Ovary (tissue), 7 donors: ENCODE measurements at regions not wholly inside any gene's neighbourhood (a gene's known extent, or its start where the extent isn't known, plus 50 kb on each side); places are given as distances from the start of the nearest gene placed in this dataset.

ENCODE experiments used
- DNase-seq, 5 donors: peaks; one replicate each; pipeline ENCODE4 v3.0.0-alpha.2; 2019 to 2020
- H3K27ac ChIP-seq, 2 donors: fragments of 200-600 bp; one replicate each; pipeline versions ENCODE4 v1.5.1 to v1.8.0; 2019 to 2022
- H3K27me3 ChIP-seq: fragments of 200-600 bp; one replicate; pipeline ENCODE4 v1.8.0; 2022
- H3K36me3 ChIP-seq: fragments of 200-600 bp; sonication (generic); one replicate; pipeline ENCODE4 v1.5.1; 2019
- H3K4me1 ChIP-seq: one replicate; pipeline ENCODE4 v1.8.1; 2013; ENCODE audit warnings: mild to moderate bottlenecking, moderate library complexity; ENCODE audit not compliant: insufficient read depth
- H3K4me3 ChIP-seq: fragments of 200-600 bp; sonication (generic); one replicate; pipeline ENCODE4 v1.5.1; 2017
- H3K9me3 ChIP-seq, 2 donors: fragments of 200-600 bp in 1 of 2; sonication (generic) in 1 of 2; one replicate each; pipeline versions ENCODE4 v1.5.1 to v1.8.1; 2013 to 2019; ENCODE audit warnings: mild to moderate bottlenecking in 1 of 2, moderate library complexity in 1 of 2
- EP300 ChIP-seq: sonication (generic); formaldehyde crosslinking; IDR thresholded peaks from one replicate; pipeline ENCODE4 v1.6.1; 2017; ENCODE audit warnings: antibody characterized with exemption
- POLR2A ChIP-seq: fragments of 450-650 bp; IDR thresholded peaks from one replicate; pipeline ENCODE4 v1.6.1; 2017; ENCODE audit warnings: antibody characterized with exemption, mild to moderate bottlenecking, moderate library complexity
- WGBS, 3 donors: extraction: QIAGEN DNeasy Blood & Tissue Kit in 1 of 3; methylation state at CpG; one replicate each; pipeline versions ENCODE4 v1.1.5 to v1.1.7; 2013 to 2017; 5-methylcytosine and 5-hydroxymethylcytosine counted together
- intact Hi-C, 4 donors: fragments of 100-400 bp; cut with DNase I; formaldehyde crosslinking; loops; one replicate each; pipeline versions ENCODE4 v1.11.0 to v1.15.1; 2022 to 2023
- TF ChIP-seq, protein P1 (sequence below), 3 donors: fragments of 450-650 bp in 2 of 3; fragments of 200-600 bp in 1 of 3; IDR thresholded peaks; one replicate each; pipeline versions ENCODE4 v1.5.1 to v1.8.0; 2016 to 2022; ENCODE audit warnings: antibody characterized with exemption in 3 of 3, mild to moderate bottlenecking in 1 of 3
- donor health status: DM: no; HTN: no; CAD: no; lungs with moderate emphysema.
- donor health status: DM: no; HTN: no; CAD: no.
- donor health status: Bipolar disorder and iron deficiency.
- donor health status: DM: no; HTN: no; CAD: no.
- donor health status: DM: yes; HTN: yes; CAD: no.

DNA sequence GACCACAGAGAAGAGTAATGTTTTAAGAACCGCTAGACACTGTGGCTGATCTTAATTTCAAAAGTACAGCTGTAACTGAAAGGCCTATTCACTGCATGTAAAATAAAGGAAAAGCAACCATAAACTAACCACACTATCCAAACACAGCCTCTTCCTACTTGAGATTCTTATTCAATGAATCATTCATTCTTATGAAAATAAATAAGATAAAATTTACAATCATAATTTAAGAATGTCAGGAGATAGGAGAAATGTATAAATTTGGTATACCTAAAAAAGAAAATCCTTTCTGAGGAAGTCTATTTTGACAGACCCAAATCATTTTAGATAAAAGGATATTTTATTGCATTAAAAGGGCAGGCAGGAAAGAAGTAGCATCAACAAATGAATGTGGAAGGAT lies 533.5 kb upstream of the ZNF385D start:
- intact Hi-C loops, result no loop called here
- Histone ChIP-seq H3K4me3 (no peak overlapping the region), H3K4me1 (no peaks in the 10 kb centered on the region), H3K27me3 (no peaks in the 10 kb centered on the region), H3K9me3 (no peaks in the 10 kb centered on the region), H3K27ac (no peak overlapping the region), H3K36me3 (no peaks in the 10 kb centered on the region)
- no peak for DNase-seq
- TF ChIP-seq EP300 (no peak), POLR2A (no peak)
- TF ChIP-seq, protein P1, sequence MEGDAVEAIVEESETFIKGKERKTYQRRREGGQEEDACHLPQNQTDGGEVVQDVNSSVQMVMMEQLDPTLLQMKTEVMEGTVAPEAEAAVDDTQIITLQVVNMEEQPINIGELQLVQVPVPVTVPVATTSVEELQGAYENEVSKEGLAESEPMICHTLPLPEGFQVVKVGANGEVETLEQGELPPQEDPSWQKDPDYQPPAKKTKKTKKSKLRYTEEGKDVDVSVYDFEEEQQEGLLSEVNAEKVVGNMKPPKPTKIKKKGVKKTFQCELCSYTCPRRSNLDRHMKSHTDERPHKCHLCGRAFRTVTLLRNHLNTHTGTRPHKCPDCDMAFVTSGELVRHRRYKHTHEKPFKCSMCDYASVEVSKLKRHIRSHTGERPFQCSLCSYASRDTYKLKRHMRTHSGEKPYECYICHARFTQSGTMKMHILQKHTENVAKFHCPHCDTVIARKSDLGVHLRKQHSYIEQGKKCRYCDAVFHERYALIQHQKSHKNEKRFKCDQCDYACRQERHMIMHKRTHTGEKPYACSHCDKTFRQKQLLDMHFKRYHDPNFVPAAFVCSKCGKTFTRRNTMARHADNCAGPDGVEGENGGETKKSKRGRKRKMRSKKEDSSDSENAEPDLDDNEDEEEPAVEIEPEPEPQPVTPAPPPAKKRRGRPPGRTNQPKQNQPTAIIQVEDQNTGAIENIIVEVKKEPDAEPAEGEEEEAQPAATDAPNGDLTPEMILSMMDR (IDR thresholded peaks at IDR 0.05), result no peak
- WGBS, 3 donors, result 16 to 35% (median 24%) methylated on average over 1 of the region's 1 CpG

DNA sequence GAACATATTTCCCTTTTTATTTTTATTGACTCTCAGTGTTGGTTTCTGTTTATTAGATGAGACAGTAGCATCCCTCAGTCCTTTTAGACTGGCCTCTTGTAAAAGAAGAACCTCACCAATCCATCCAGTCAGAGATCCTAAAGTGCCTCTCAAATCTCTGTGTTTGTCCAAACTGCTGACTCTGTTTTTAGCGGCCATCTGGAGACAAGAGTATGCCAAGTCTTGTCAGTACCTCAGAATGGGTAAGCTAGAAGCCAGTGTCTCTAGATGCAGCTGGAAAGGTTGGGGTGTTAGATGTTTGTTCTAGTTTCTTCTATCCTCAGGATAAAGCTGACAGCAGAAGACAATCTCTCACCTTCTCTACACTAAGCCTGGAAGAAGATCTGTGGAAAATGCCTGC lies 537.7 kb upstream of the ZNF385D start:
- TF ChIP-seq EP300 (no peak), POLR2A (no peak)
- TF ChIP-seq, protein P1 (IDR thresholded peaks at IDR 0.05), result no peak
- Histone ChIP-seq H3K4me3 (no peak overlapping the region), H3K27ac (no peak overlapping the region), H3K4me1 (no peaks in the 10 kb centered on the region), H3K9me3 (no peaks in the 10 kb centered on the region), H3K36me3 (no peaks in the 10 kb centered on the region), H3K27me3 (no peaks in the 10 kb centered on the region)
- 45 to 84% (median 50%) methylated on average over 1 of the region's 1 CpG for WGBS, 3 donors
- no peak for DNase-seq
- intact Hi-C loops, result no loop called here

DNA sequence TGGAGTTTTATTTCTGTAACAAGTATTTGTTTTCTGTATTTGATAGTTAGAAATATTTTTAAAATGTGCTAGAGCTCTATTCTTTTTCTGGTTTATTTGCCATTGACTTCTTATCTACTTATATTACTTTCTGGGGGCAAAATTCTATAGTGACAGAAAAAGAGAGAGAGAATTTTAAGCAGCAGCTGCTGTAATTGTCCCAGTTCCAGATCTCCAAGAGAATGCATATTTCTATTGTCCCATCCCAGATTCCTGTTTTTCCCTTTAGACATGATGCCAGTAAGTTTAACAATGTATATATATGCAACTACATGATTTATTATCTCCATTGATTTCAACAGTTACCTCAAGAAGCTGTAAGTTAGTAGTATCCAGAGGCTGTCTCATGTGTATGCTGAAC lies 541.7 kb upstream of the ZNF385D start:
- Histone ChIP-seq H3K27ac (no peak overlapping the region), H3K27me3 (no peaks in the 10 kb centered on the region), H3K4me1 (no peaks in the 10 kb centered on the region), H3K9me3 (no peaks in the 10 kb centered on the region), H3K36me3 (no peaks in the 10 kb centered on the region), H3K4me3 (no peak overlapping the region)
- intact Hi-C loops, result no loop called here
- no peak for DNase-seq
- TF ChIP-seq POLR2A (no peak), EP300 (no peak)
- TF ChIP-seq, protein P1 (IDR thresholded peaks at IDR 0.05), result no peak

DNA sequence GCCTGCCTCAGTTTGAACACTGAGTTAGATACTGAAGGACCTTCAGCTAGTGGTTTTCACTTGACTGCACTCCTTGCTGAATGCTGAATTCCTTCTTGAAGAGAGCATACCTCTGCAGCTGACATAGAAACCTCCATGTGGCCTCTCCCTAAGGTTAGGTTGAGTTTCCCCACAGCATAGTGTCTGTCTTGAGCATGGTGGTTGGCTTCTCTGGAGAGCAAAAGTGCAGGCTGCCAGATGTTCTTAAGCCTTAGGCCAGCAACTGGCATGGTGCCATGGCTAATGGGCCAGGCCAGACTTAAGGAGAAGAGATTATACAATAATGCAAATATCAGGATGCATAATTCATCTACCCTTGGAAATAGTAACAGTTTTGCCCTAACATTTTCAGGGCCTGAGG lies 545.6 kb upstream of the ZNF385D start:
- no peak for DNase-seq
- intact Hi-C loops, result no loop called here
- H3K36me3 ChIP-seq, result no peaks in the 10 kb centered on the region
- H3K27ac ChIP-seq, result no peak overlapping the region
- H3K9me3 ChIP-seq, result no peaks in the 10 kb centered on the region
- no peak overlapping the region for H3K4me3 ChIP-seq
- TF ChIP-seq POLR2A (no peak), EP300 (no peak)
- TF ChIP-seq, protein P1 (IDR thresholded peaks at IDR 0.05), result no peak
- H3K27me3 ChIP-seq, result no peaks in the 10 kb centered on the region
- H3K4me1 ChIP-seq, result no peaks in the 10 kb centered on the region

DNA sequence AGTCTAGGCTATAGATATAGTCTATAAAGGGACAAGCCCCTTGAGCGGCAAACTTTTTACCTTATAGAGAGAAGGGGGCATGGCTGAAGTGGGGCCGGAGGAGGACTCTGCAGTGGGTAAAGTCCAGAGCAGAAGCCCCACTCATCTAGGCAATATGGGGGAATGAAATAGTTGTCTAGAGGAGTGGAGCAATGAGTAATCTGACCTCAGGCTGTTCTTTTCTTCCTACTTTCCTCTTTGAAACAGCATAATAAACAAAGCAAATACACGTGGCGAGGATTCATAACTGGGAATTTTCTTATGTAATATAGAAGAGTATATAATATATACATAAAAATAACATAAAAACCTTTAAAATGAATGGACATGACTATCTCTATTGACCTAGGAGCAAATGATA lies 546.4 kb upstream of the ZNF385D start:
- Histone ChIP-seq H3K27me3 (no peaks in the 10 kb centered on the region), H3K36me3 (no peaks in the 10 kb centered on the region), H3K4me1 (no peaks in the 10 kb centered on the region), H3K27ac (no peak overlapping the region), H3K4me3 (no peak overlapping the region), H3K9me3 (no peaks in the 10 kb centered on the region)
- intact Hi-C loops, result no loop called here
- 92 to 96% (median 93%) methylated on average over 4 of the region's 4 CpGs for WGBS, 3 donors
- DNase-seq, result no peak
- no peak for TF ChIP-seq EP300
- TF ChIP-seq, protein P1 (IDR thresholded peaks at IDR 0.05), result no peak
- no peak for TF ChIP-seq POLR2A
